Liver (tissue), 8 donors: ENCODE measurements at regions not wholly inside any gene's neighbourhood (a gene's known extent, or its start where the extent isn't known, plus 50 kb on each side); places are given as distances from the start of the nearest gene placed in this dataset.

ENCODE experiments used
- DNase-seq: peaks from one replicate; pipeline ENCODE4 v3.0.0-alpha.2; 2017; ENCODE audit warnings: low spot score
- H3K27ac ChIP-seq, 2 donors: one replicate each; pipeline ENCODE4 v1.7.0; 2013; ENCODE audit warnings: inconsistent platforms in 2 of 2, low read length in 2 of 2, control low read depth in 1 of 2, low read depth in 1 of 2, mild to moderate bottlenecking in 1 of 2
- H3K27me3 ChIP-seq, 4 donors: one replicate each; pipeline versions ENCODE4 v1.6.1 to v1.7.0; 2013; ENCODE audit warnings: low read length in 3 of 4, inconsistent platforms in 1 of 4, mild to moderate bottlenecking in 1 of 4, moderate library complexity in 1 of 4; ENCODE audit not compliant: control insufficient read depth in 4 of 4, insufficient read depth in 4 of 4
- H3K36me3 ChIP-seq, 4 donors: one replicate each; pipeline versions ENCODE4 v1.6.1 to v1.7.0; 2013; ENCODE audit warnings: low read length in 3 of 4, mild to moderate bottlenecking in 3 of 4, low read depth in 1 of 4, moderate library complexity in 1 of 4; ENCODE audit not compliant: control insufficient read depth in 4 of 4, insufficient read depth in 3 of 4
- H3K4me1 ChIP-seq, 4 donors: one replicate each; pipeline versions ENCODE4 v1.6.1 to v1.7.0; 2013; ENCODE audit warnings: low read length in 3 of 4, mild to moderate bottlenecking in 3 of 4, moderate library complexity in 1 of 4; ENCODE audit not compliant: control insufficient read depth in 4 of 4, insufficient read depth in 4 of 4
- H3K4me3 ChIP-seq, 3 donors: one replicate each; pipeline versions ENCODE4 v1.6.1 to v1.7.0; 2013; ENCODE audit warnings: low read length in 3 of 3, control low read depth in 1 of 3, low read depth in 1 of 3, mild to moderate bottlenecking in 1 of 3
- H3K9ac ChIP-seq, 2 donors: one replicate each; pipeline ENCODE4 v1.7.0; 2013; ENCODE audit warnings: low read length in 2 of 2, mild to moderate bottlenecking in 2 of 2, moderate library complexity in 2 of 2, control low read depth in 1 of 2, low read depth in 1 of 2
- H3K9me3 ChIP-seq, 4 donors: one replicate each; pipeline versions ENCODE4 v1.6.1 to v1.7.0; 2013; ENCODE audit warnings: low read length in 3 of 4; ENCODE audit not compliant: control insufficient read depth in 4 of 4
- CTCF ChIP-seq: fragments of 150-350 bp; IDR thresholded peaks from 2 replicates; pipeline ENCODE4 v1.5.1; 2017; ENCODE audit warnings: improper control_type of control experiment, low read depth, low read length; ENCODE audit not compliant: missing input control
- EGR1 ChIP-seq, 2 donors: IDR thresholded peaks; 2 replicates each; pipeline ENCODE4 v1.6.1; 2016 to 2018; ENCODE audit warnings: antibody characterized with exemption in 2 of 2, low read depth in 2 of 2
- FOXA1 ChIP-seq: IDR thresholded peaks from 2 replicates; pipeline ENCODE4 v1.6.1; 2016; ENCODE audit warnings: antibody characterized with exemption
- FOXA2 ChIP-seq: IDR thresholded peaks from 2 replicates; pipeline ENCODE4 v1.6.1; 2016; ENCODE audit warnings: antibody characterized with exemption
- GABPA ChIP-seq, 2 donors: IDR thresholded peaks in 1 of 2; conservative IDR thresholded peaks in 1 of 2; 2 replicates each; pipeline ENCODE4 v1.6.1; 2016; ENCODE audit warnings: antibody characterized with exemption in 2 of 2, mild to moderate bottlenecking in 1 of 2, moderate library complexity in 1 of 2
- HNF4A ChIP-seq, 2 donors: conservative IDR thresholded peaks; 2 replicates each; pipeline ENCODE4 v1.6.1; 2016; ENCODE audit warnings: antibody characterized with exemption in 2 of 2, mild to moderate bottlenecking in 2 of 2
- HNF4G ChIP-seq: IDR thresholded peaks from 2 replicates; pipeline ENCODE4 v1.6.1; 2016; ENCODE audit warnings: antibody characterized with exemption
- JUND ChIP-seq, 2 donors: IDR thresholded peaks; 2 replicates each; pipeline ENCODE4 v1.6.1; 2016; ENCODE audit warnings: antibody characterized with exemption in 2 of 2
- NR2F2 ChIP-seq: IDR thresholded peaks from 2 replicates; pipeline ENCODE4 v1.6.1; 2016; ENCODE audit warnings: antibody characterized with exemption
- RAD21 ChIP-seq, 2 donors: IDR thresholded peaks; 2 replicates each; pipeline ENCODE4 v1.6.1; 2016; ENCODE audit warnings: antibody characterized with exemption in 2 of 2, mild to moderate bottlenecking in 2 of 2
- REST ChIP-seq: IDR thresholded peaks from 2 replicates; pipeline ENCODE4 v1.6.1; 2016; ENCODE audit warnings: antibody characterized with exemption, mild to moderate bottlenecking
- RXRA ChIP-seq, 2 donors: IDR thresholded peaks; 2 replicates each; pipeline ENCODE4 v1.6.1; 2017 to 2018; ENCODE audit warnings: antibody characterized with exemption in 2 of 2, mild to moderate bottlenecking in 1 of 2
- SP1 ChIP-seq: IDR thresholded peaks from 2 replicates; pipeline ENCODE4 v1.6.1; 2018; ENCODE audit warnings: antibody characterized with exemption, mild to moderate bottlenecking
- TAF1 ChIP-seq: conservative IDR thresholded peaks from 2 replicates; pipeline ENCODE4 v1.6.1; 2016; ENCODE audit warnings: antibody characterized with exemption, mild to moderate bottlenecking
- YY1 ChIP-seq: IDR thresholded peaks from 2 replicates; pipeline ENCODE4 v1.6.1; 2016; ENCODE audit warnings: antibody characterized with exemption, mild to moderate bottlenecking
- WGBS: extraction: QIAGEN DNeasy Blood & Tissue Kit; methylation state at CpG from one replicate; pipeline ENCODE4 v1.1.7; 2013; 5-methylcytosine and 5-hydroxymethylcytosine counted together
- TF ChIP-seq, protein P1 (sequence below): IDR thresholded peaks from 2 replicates; pipeline ENCODE4 v1.6.1; 2016; ENCODE audit warnings: antibody characterized with exemption
- TF ChIP-seq, protein P2 (sequence below): IDR thresholded peaks from 2 replicates; pipeline ENCODE4 v1.6.1; 2016; ENCODE audit warnings: antibody characterized with exemption
- TF ChIP-seq, protein P3 (sequence below): IDR thresholded peaks from 2 replicates; pipeline ENCODE4 v1.6.1; 2016; ENCODE audit warnings: antibody characterized with exemption
- donor health status: healthy.
- donor health status: healthy.
- donor health status: healthy.
- donor health status: healthy.
- donor health status: healthy.

DNA sequence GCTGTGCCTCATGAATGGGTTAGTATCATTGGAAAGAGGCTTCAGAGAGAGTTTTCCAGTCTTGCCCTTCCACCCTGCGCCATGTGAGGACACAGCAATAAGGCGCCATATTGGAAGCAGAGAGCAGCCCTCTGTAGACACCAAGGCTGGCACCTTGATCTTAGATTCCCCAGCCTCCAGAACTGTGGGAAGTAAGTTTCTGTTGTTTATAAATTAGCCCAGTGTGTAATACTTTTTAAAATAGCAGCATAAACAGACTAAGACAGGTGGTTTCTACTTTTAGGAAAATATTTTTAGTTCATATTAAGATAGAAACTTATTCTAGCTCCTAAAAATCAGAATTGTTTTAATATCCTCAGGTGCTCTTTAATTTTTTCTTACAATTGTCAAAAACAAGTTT lies 117.9 kb downstream of the TM9SF2 start:
- H3K27me3 ChIP-seq = no peaks in the 10 kb centered on the region
- H3K4me1 ChIP-seq = peaks cover 0 to 26% (median 13%) of the 10 kb centered on the region in 4 donors
- 99% methylated on average over 2 of the region's 2 CpGs for WGBS
- TF ChIP-seq RAD21 (IDR thresholded peaks at IDR 0.05) (no peak), EGR1 (IDR thresholded peaks at IDR 0.05; ENCODE audit: low read depth in 2 of 2) (no peak), FOXA2 (no peak), YY1 (no peak), JUND (IDR thresholded peaks at IDR 0.05) (no peak), FOXA1 (no peak), TAF1 (no peak), CTCF (no peak), SP1 (no peak), HNF4A (conservative IDR thresholded peaks at IDR 0.05) (no peak)
- TF ChIP-seq, protein P1, sequence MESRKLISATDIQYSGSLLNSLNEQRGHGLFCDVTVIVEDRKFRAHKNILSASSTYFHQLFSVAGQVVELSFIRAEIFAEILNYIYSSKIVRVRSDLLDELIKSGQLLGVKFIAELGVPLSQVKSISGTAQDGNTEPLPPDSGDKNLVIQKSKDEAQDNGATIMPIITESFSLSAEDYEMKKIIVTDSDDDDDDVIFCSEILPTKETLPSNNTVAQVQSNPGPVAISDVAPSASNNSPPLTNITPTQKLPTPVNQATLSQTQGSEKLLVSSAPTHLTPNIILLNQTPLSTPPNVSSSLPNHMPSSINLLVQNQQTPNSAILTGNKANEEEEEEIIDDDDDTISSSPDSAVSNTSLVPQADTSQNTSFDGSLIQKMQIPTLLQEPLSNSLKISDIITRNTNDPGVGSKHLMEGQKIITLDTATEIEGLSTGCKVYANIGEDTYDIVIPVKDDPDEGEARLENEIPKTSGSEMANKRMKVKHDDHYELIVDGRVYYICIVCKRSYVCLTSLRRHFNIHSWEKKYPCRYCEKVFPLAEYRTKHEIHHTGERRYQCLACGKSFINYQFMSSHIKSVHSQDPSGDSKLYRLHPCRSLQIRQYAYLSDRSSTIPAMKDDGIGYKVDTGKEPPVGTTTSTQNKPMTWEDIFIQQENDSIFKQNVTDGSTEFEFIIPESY = no peak
- TF ChIP-seq, protein P2, sequence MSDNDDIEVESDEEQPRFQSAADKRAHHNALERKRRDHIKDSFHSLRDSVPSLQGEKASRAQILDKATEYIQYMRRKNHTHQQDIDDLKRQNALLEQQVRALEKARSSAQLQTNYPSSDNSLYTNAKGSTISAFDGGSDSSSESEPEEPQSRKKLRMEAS = no peak
- no peak overlapping the region for H3K27ac ChIP-seq
- no peaks in the 10 kb centered on the region for H3K9me3 ChIP-seq
- H3K4me3 ChIP-seq = no peak overlapping the region
- DNase-seq = no peak
- no peak overlapping the region for H3K9ac ChIP-seq
- peaks cover 0 to 2% (median 0%) of the 10 kb centered on the region in 4 donors for H3K36me3 ChIP-seq

- Histone ChIP-seq H3K4me3 (no peak overlapping the region), H3K4me1 (peaks cover 0 to 30% (median 15%) of the 10 kb centered on the region in 4 donors), H3K36me3 (peaks cover 0 to 2% (median 0%) of the 10 kb centered on the region in 4 donors), H3K9me3 (no peaks in the 10 kb centered on the region), H3K27ac (peak overlapping the region; percentile 17 to 57), H3K9ac (peak overlapping the region; percentile 42 to 56), H3K27me3 (no peaks in the 10 kb centered on the region)
- no peak for DNase-seq
- 34% methylated on average over 11 of the region's 11 CpGs for WGBS
- no peak for TF ChIP-seq FOXA1
- no peak for TF ChIP-seq EGR1 (IDR thresholded peaks at IDR 0.05; ENCODE audit: low read depth in 2 of 2)
- TF ChIP-seq, protein P1 = no peak
- no peak for TF ChIP-seq NR2F2
- TF ChIP-seq RXRA (IDR thresholded peaks at IDR 0.05) = peak; percentile 12 to 29
- TF ChIP-seq CTCF = peak; percentile 80
- no peak for TF ChIP-seq GABPA (IDR thresholded peaks at IDR 0.05 in 1 of 2, conservative IDR thresholded peaks at IDR 0.05 in 1 of 2)
- TF ChIP-seq, protein P2 = no peak
- TF ChIP-seq TAF1 = no peak
- TF ChIP-seq, protein P3, sequence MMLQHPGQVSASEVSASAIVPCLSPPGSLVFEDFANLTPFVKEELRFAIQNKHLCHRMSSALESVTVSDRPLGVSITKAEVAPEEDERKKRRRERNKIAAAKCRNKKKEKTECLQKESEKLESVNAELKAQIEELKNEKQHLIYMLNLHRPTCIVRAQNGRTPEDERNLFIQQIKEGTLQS = no peak
- no peak for TF ChIP-seq REST
- TF ChIP-seq SP1 = no peak
- peak in 1 of 2 donors; percentile 5 for TF ChIP-seq HNF4A (conservative IDR thresholded peaks at IDR 0.05)
- TF ChIP-seq HNF4G = no peak
These were observed 116.4 kb downstream of the TM9SF2 start for GRCh38 chr13:99617474-99618255.
